ENCODE measurements at regions not wholly inside any gene's neighbourhood (a gene's known extent, or its start where the extent isn't known, plus 50 kb on each side); places are given as distances from the start of the nearest gene placed in this dataset.

DNA sequence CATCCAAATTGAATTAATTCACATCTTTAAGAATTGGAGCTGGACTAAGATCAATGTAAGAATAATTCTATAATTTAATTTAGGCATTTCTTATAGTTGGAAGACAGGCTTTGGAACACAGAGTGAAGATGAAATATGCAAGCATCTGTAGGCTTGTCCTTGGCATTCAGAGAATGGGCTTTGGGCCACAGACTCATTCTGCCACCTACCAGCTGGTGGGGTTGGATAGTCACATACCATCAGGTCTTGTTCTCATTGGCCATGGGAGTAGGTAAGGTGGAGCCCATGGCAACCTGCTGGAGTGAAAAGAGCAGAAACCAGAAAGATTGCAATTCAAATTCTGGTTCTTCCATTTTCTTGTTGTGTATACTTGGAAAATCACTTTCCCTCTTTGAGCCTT is 300.3 kb downstream of the CYRIA start:
- no peaks in the 10 kb centered on the region for H3K36me3 ChIP-seq (ENCODE audit: insufficient read depth, insufficient read length, low read length)
- TF ChIP-seq YY1 (IDR thresholded peaks at IDR 0.05; ENCODE audit: insufficient read depth, insufficient read length) (no peak), SUZ12 (IDR thresholded peaks at IDR 0.05; ENCODE audit: extremely low read depth, insufficient read depth, insufficient read length) (no peak), ZNF274 (IDR thresholded peaks at IDR 0.05; ENCODE audit: low read depth, low read length) (no peak)
- no peak overlapping the region for H3K9ac ChIP-seq (ENCODE audit: insufficient read length, low read depth)
- no peaks in the 10 kb centered on the region for H3K27me3 ChIP-seq (ENCODE audit: insufficient read depth, insufficient read length)
- H3K4me1 ChIP-seq (ENCODE audit: insufficient read depth, insufficient read length) = no peaks in the 10 kb centered on the region
- H3K4me3 ChIP-seq (ENCODE audit: insufficient read length, low read depth) = no peak overlapping the region
- DNase-seq (ENCODE audit: low read depth, low spot score) = no peak
- H3K9me3 ChIP-seq (ENCODE audit: insufficient read depth, low read length) = no peaks in the 10 kb centered on the region

DNA sequence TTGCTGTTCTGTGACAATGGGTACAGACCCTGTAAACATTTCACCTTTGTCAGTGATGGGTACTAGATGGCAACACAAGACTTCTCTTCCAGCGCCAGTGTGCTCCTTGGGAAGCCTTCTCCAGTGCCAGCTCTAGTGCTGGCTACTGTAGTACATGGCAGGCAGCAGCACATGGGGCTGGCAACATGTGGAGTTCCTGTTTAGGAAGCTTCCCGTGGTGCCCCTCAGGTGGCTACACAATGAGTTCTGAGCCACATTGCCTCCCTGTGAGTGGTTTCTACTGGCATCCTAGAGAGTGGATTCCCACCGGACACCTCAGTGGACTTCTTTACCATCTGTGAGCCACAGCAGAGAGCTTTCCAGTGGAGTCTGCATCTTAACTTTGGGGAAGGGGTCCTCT is 302.1 kb downstream of the CYRIA start:
- Histone ChIP-seq H3K27me3 (ENCODE audit: insufficient read depth, insufficient read length) (no peaks in the 10 kb centered on the region), H3K4me3 (ENCODE audit: insufficient read length, low read depth) (no peak overlapping the region)
- TF ChIP-seq SUZ12 (IDR thresholded peaks at IDR 0.05; ENCODE audit: extremely low read depth, insufficient read depth, insufficient read length) = no peak
- no peak for TF ChIP-seq YY1 (IDR thresholded peaks at IDR 0.05; ENCODE audit: insufficient read depth, insufficient read length)
- TF ChIP-seq ZNF274 (IDR thresholded peaks at IDR 0.05; ENCODE audit: low read depth, low read length) = no peak

DNA sequence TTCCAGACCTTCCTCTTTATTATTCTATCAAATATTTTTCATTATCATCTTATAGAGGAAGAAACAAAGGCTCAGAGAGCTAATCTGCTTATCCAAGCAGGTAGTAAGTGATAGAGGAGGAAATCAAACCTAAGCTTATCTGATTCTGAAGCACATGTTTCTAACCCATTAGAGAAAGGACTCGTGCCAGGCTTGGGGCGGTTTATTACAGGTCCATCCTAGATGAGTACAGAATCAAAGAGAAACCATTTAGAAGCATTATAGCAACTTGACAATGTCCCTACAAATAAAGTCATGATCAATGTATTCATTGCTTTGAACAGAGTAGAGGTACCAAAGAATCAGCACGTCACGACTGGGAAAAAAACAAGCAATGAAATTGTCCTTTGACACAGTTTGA is 303.0 kb downstream of the CYRIA start:
- Histone ChIP-seq H3K9ac (ENCODE audit: insufficient read length, low read depth) (no peak overlapping the region), H3K4me1 (ENCODE audit: insufficient read depth, insufficient read length) (no peaks in the 10 kb centered on the region), H3K27me3 (ENCODE audit: insufficient read depth, insufficient read length) (no peaks in the 10 kb centered on the region), H3K36me3 (ENCODE audit: insufficient read depth, insufficient read length, low read length) (no peaks in the 10 kb centered on the region), H3K4me3 (ENCODE audit: insufficient read length, low read depth) (no peak overlapping the region), H3K9me3 (ENCODE audit: insufficient read depth, low read length) (peaks cover 3% of the 10 kb centered on the region; the same call in 1 of the 2 replicates)
- TF ChIP-seq ZNF274 (IDR thresholded peaks at IDR 0.05; ENCODE audit: low read depth, low read length) = no peak
- no peak for TF ChIP-seq SUZ12 (IDR thresholded peaks at IDR 0.05; ENCODE audit: extremely low read depth, insufficient read depth, insufficient read length)
- no peak for TF ChIP-seq YY1 (IDR thresholded peaks at IDR 0.05; ENCODE audit: insufficient read depth, insufficient read length)
- DNase-seq (ENCODE audit: low read depth, low spot score) = no peak

More for the DNA sequence above, 302.1 kb downstream of the CYRIA start:
- no peak for DNase-seq (ENCODE audit: low read depth, low spot score)
- Histone ChIP-seq H3K4me1 (ENCODE audit: insufficient read depth, insufficient read length) (no peaks in the 10 kb centered on the region), H3K9me3 (ENCODE audit: insufficient read depth, low read length) (no peaks in the 10 kb centered on the region), H3K9ac (ENCODE audit: insufficient read length, low read depth) (no peak overlapping the region), H3K36me3 (ENCODE audit: insufficient read depth, insufficient read length, low read length) (no peaks in the 10 kb centered on the region)

DNA sequence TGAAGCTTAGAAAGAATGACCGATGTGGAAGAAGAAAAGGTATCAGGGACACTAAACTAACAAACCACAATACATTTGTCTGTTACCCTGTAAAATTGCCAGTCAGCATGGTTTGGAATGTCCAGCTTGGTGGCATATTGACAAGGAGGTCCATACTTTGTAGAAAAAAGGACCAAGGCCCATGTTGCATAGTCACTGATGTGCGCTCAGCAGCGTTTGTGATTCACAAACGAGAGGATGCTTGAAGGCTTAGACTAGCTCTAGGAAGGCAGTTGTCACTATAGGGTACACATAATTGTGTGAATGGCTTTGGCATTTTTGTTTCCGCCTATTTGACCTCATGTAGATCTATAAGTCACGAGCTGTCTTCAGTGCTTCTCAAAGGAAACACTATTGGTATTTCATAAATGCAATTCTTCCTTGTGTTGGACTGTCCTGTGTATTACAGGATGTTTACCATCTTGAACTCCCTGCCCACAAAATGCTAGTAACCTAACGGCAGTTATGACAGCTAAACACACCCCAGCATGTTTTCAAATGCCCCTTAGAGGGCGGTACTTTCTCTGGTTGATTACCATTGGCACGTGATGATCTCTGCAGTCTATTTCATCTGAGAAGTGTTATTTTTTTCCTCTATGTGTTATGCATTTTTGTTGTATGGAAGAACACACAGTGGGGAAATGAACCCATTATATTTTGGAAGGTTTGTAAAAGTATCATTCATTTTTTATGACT is 304.2 kb downstream of the CYRIA start:
- no peak for DNase-seq (ENCODE audit: low read depth, low spot score)
- H3K9ac ChIP-seq (ENCODE audit: insufficient read length, low read depth) = no peak overlapping the region
- no peaks in the 10 kb centered on the region for H3K36me3 ChIP-seq (ENCODE audit: insufficient read depth, insufficient read length, low read length)
- peaks cover 13% of the 10 kb centered on the region for H3K9me3 ChIP-seq (ENCODE audit: insufficient read depth, low read length)
- H3K27me3 ChIP-seq (ENCODE audit: insufficient read depth, insufficient read length) = no peaks in the 10 kb centered on the region
- TF ChIP-seq ZNF274 (IDR thresholded peaks at IDR 0.05; ENCODE audit: low read depth, low read length) = no peak
- no peak for TF ChIP-seq YY1 (IDR thresholded peaks at IDR 0.05; ENCODE audit: insufficient read depth, insufficient read length)
- no peak for TF ChIP-seq SUZ12 (IDR thresholded peaks at IDR 0.05; ENCODE audit: extremely low read depth, insufficient read depth, insufficient read length)
- no peaks in the 10 kb centered on the region for H3K4me1 ChIP-seq (ENCODE audit: insufficient read depth, insufficient read length)
- H3K4me3 ChIP-seq (ENCODE audit: insufficient read length, low read depth) = no peak overlapping the region

DNA sequence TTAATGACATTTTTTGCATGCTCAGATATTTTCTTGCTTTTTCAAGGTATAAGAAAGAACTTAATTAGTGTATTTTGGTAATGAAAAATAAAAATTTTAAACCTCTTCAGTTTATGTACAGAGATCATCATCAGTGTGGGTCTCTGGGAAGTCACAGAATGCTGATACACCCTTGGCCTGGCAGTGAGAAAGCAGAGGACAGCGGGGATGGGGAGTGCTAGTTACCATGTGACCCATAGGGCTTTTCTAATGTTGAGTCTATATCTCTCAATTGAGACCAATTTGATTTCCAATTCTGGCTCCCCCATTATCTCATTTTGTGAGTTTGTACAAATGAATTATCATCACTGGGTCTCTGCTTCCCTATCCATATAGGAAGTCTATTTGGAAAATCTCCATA is 305.7 kb downstream of the CYRIA start:
- TF ChIP-seq YY1 (IDR thresholded peaks at IDR 0.05; ENCODE audit: insufficient read depth, insufficient read length) (no peak), ZNF274 (IDR thresholded peaks at IDR 0.05; ENCODE audit: low read depth, low read length) (no peak), SUZ12 (IDR thresholded peaks at IDR 0.05; ENCODE audit: extremely low read depth, insufficient read depth, insufficient read length) (no peak)
- DNase-seq (ENCODE audit: low read depth, low spot score) = no peak

DNA sequence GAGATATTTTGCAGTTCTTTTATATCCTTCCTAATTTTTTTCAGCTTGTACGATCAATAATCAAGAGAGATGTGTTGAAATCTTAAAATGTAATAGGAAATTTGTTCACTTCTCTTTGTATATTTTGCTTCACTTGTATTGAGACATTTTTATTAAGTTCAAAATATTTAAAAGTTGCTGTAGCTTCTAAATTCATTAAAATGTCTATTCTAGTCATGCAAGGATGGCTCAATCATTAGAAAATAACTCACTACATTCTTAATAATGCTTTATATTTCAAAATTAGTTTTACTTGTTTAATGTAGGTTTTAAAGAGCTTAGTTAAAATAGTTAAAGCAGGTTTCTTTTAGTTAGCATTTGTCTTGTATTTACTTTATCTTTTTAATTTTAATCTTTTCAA is 308.4 kb downstream of the CYRIA start:
- H3K36me3 ChIP-seq (ENCODE audit: insufficient read depth, insufficient read length, low read length) = no peaks in the 10 kb centered on the region
- H3K4me3 ChIP-seq (ENCODE audit: insufficient read length, low read depth) = no peak overlapping the region
- DNase-seq (ENCODE audit: low read depth, low spot score) = no peak
- peaks cover 21% of the 10 kb centered on the region for H3K9me3 ChIP-seq (ENCODE audit: insufficient read depth, low read length)
- H3K27me3 ChIP-seq (ENCODE audit: insufficient read depth, insufficient read length) = no peaks in the 10 kb centered on the region
- TF ChIP-seq ZNF274 (IDR thresholded peaks at IDR 0.05; ENCODE audit: low read depth, low read length) (no peak), SUZ12 (IDR thresholded peaks at IDR 0.05; ENCODE audit: extremely low read depth, insufficient read depth, insufficient read length) (no peak), YY1 (IDR thresholded peaks at IDR 0.05; ENCODE audit: insufficient read depth, insufficient read length) (no peak)
- H3K4me1 ChIP-seq (ENCODE audit: insufficient read depth, insufficient read length) = no peaks in the 10 kb centered on the region
- no peak overlapping the region for H3K9ac ChIP-seq (ENCODE audit: insufficient read length, low read depth)

More for the DNA sequence above, 305.7 kb downstream of the CYRIA start:
- Histone ChIP-seq H3K9me3 (ENCODE audit: insufficient read depth, low read length) (peaks cover 13% of the 10 kb centered on the region), H3K27me3 (ENCODE audit: insufficient read depth, insufficient read length) (no peaks in the 10 kb centered on the region), H3K36me3 (ENCODE audit: insufficient read depth, insufficient read length, low read length) (no peaks in the 10 kb centered on the region), H3K4me1 (ENCODE audit: insufficient read depth, insufficient read length) (no peaks in the 10 kb centered on the region), H3K9ac (ENCODE audit: insufficient read length, low read depth) (no peak overlapping the region), H3K4me3 (ENCODE audit: insufficient read length, low read depth) (no peak overlapping the region)

DNA sequence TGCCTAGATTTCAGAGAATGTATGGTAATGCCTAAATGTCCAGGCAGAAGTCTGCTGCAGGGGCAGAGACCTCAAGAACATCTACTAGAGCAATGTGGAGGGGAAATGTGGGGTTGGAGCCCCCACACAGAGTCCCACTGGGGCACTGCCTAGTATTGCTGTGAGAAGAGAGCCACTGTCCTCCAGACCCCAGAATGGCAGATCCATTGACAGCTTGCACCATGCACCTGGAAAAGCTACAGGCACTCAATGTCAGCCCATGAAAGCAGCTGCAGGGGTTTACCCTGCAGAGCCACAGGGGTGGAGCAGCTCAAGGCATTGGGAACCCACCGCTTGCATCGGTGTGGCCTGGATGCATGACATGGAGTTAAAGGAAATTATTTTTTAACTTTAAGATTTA is 314.1 kb downstream of the CYRIA start:
- Histone ChIP-seq H3K4me1 (ENCODE audit: insufficient read depth, insufficient read length) (no peaks in the 10 kb centered on the region), H3K9ac (ENCODE audit: insufficient read length, low read depth) (no peak overlapping the region), H3K36me3 (ENCODE audit: insufficient read depth, insufficient read length, low read length) (no peaks in the 10 kb centered on the region), H3K27me3 (ENCODE audit: insufficient read depth, insufficient read length) (no peaks in the 10 kb centered on the region), H3K9me3 (ENCODE audit: insufficient read depth, low read length) (peaks cover 25% of the 10 kb centered on the region), H3K4me3 (ENCODE audit: insufficient read length, low read depth) (no peak overlapping the region)
- no peak for DNase-seq (ENCODE audit: low read depth, low spot score)
- TF ChIP-seq SUZ12 (IDR thresholded peaks at IDR 0.05; ENCODE audit: extremely low read depth, insufficient read depth, insufficient read length) = no peak
- TF ChIP-seq ZNF274 (IDR thresholded peaks at IDR 0.05; ENCODE audit: low read depth, low read length) = no peak
